ENCODE measurements at regions not wholly inside any gene's neighbourhood (a gene's known extent, or its start where the extent isn't known, plus 50 kb on each side); places are given as distances from the start of the nearest gene placed in this dataset.

GRCh38 chrX:125503769-125504168, 184.1 kb downstream of the TEX13C start:
- no peaks in the 10 kb centered on the region for H3K4me1 ChIP-seq
- no peaks in the 10 kb centered on the region for H3K9me3 ChIP-seq
- H3K27me3 ChIP-seq = no peaks in the 10 kb centered on the region
- DNase-seq (ENCODE audit: low spot score in 2 of 2) = no peak
- H3K4me3 ChIP-seq = no peak overlapping the region
- H3K36me3 ChIP-seq = no peaks in the 10 kb centered on the region
- TF ChIP-seq CTCF (IDR thresholded peaks at IDR 0.05) (no peak), POLR2AphosphoS5 (IDR thresholded peaks at IDR 0.05) (no peak), EP300 (IDR thresholded peaks at IDR 0.05) (no peak), POLR2A (IDR thresholded peaks at IDR 0.05) (no peak)
- H3K27ac ChIP-seq = no peak overlapping the region
- 46% methylated on average over 2 of the region's 2 CpGs for WGBS

DNA sequence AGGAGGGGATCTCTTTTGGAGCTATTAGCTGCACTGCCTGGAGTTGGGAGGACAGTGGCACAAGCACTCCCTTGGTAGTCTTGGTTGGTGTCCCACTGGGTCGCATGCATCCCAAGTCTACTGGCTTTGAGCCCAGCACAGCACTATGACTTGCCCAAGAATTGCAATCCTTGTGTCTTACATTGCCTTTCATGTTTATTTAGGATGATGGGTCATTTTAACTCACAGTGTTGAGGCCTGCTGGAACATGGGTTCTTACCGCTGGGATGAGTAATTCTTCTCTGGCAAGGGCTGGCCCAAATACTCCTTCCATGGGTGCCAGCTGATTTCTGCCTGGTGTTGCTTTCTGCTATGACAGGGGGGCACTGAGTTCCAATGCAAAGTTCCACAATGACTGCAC, 185.5 kb downstream of the TEX13C start:
- no peak for DNase-seq (ENCODE audit: low spot score in 2 of 2)
- no peaks in the 10 kb centered on the region for H3K27me3 ChIP-seq
- no peak overlapping the region for H3K27ac ChIP-seq
- no peak overlapping the region for H3K4me3 ChIP-seq
- H3K4me1 ChIP-seq = no peaks in the 10 kb centered on the region
- WGBS = 85% methylated on average over 2 of the region's 2 CpGs
- no peaks in the 10 kb centered on the region for H3K36me3 ChIP-seq
- TF ChIP-seq POLR2A (IDR thresholded peaks at IDR 0.05) (no peak), EP300 (IDR thresholded peaks at IDR 0.05) (no peak), CTCF (IDR thresholded peaks at IDR 0.05) (no peak), POLR2AphosphoS5 (IDR thresholded peaks at IDR 0.05) (no peak)
- no peaks in the 10 kb centered on the region for H3K9me3 ChIP-seq

- H3K9me3 ChIP-seq = no peaks in the 10 kb centered on the region
- H3K4me3 ChIP-seq = no peak overlapping the region
- H3K27me3 ChIP-seq = no peaks in the 10 kb centered on the region
- TF ChIP-seq CTCF (IDR thresholded peaks at IDR 0.05) = no peak
- TF ChIP-seq POLR2A (IDR thresholded peaks at IDR 0.05) = no peak
- no peak for TF ChIP-seq EP300 (IDR thresholded peaks at IDR 0.05)
- TF ChIP-seq POLR2AphosphoS5 (IDR thresholded peaks at IDR 0.05) = no peak
- no peak for DNase-seq (ENCODE audit: low spot score in 2 of 2)
- no peak overlapping the region for H3K27ac ChIP-seq
- WGBS = 90% methylated on average over 1 of the region's 1 CpG
- no peaks in the 10 kb centered on the region for H3K36me3 ChIP-seq
- no peaks in the 10 kb centered on the region for H3K4me1 ChIP-seq
Measured at GRCh38 chrX:125507119-125507518, 187.4 kb downstream of the TEX13C start.

DNA sequence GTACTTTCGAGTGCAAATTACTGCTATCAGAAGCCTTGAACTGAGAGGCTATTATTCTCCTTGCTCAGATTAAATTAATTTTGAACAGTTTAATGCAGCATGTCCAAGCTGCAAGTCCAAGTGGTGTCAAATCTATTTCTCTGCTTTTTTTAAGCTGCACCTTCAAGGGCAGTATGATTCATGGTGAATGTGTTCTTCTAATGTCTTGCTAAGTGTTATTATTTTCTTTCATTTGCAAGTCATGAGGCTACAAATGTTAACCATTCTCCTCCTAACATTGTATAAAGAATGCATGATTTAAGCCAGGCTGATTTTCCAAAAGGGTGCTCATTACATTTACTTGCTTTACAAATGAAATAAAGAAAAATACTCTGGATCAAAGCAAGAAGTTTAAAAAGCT, 200.4 kb downstream of the TEX13C start:
- Histone ChIP-seq H3K27ac (no peak overlapping the region), H3K4me1 (no peaks in the 10 kb centered on the region), H3K4me3 (no peak overlapping the region), H3K9me3 (no peaks in the 10 kb centered on the region), H3K27me3 (no peaks in the 10 kb centered on the region), H3K36me3 (no peaks in the 10 kb centered on the region)
- 79% methylated on average over 1 of the region's 1 CpG for WGBS
- no peak for TF ChIP-seq POLR2A (IDR thresholded peaks at IDR 0.05)
- TF ChIP-seq CTCF (IDR thresholded peaks at IDR 0.05) = no peak
- TF ChIP-seq EP300 (IDR thresholded peaks at IDR 0.05) = no peak
- TF ChIP-seq POLR2AphosphoS5 (IDR thresholded peaks at IDR 0.05) = no peak
- DNase-seq (ENCODE audit: low spot score in 2 of 2) = no peak

- Histone ChIP-seq H3K27me3 (no peaks in the 10 kb centered on the region), H3K4me1 (no peaks in the 10 kb centered on the region), H3K27ac (no peak overlapping the region), H3K9me3 (no peaks in the 10 kb centered on the region), H3K4me3 (no peak overlapping the region), H3K36me3 (no peaks in the 10 kb centered on the region)
- DNase-seq (ENCODE audit: low spot score in 2 of 2) = no peak
- WGBS = 32% methylated on average over 2 of the region's 2 CpGs
- TF ChIP-seq CTCF (IDR thresholded peaks at IDR 0.05) = no peak
- no peak for TF ChIP-seq POLR2AphosphoS5 (IDR thresholded peaks at IDR 0.05)
- TF ChIP-seq EP300 (IDR thresholded peaks at IDR 0.05) = no peak
- no peak for TF ChIP-seq POLR2A (IDR thresholded peaks at IDR 0.05)
Measured at GRCh38 chrX:125522752-125523151, 203.1 kb downstream of the TEX13C start.
